Fibroblast of lung (primary cell): ENCODE measurements at regions not wholly inside any gene's neighbourhood (a gene's known extent, or its start where the extent isn't known, plus 50 kb on each side); places are given as distances from the start of the nearest gene placed in this dataset.
"Not testable (repeated sequence)": the region's sequence is repeated elsewhere in the genome, so short reads cannot be mapped to it uniquely, and the experiment has no call there.

ENCODE experiments used
- CTCF ChIP-seq, 2 donors: IDR thresholded peaks in 1 of 2; conservative IDR thresholded peaks in 1 of 2; 1 replicate in 1 of 2; 2 replicates in 1 of 2; pipeline ENCODE4 v1.5.1; 2011 to 2012; ENCODE audit warnings: low read length in 2 of 2, control low read depth in 1 of 2, inconsistent platforms in 1 of 2, low read depth in 1 of 2, mild to moderate bottlenecking in 1 of 2
- EZH2 ChIP-seq: IDR thresholded peaks from 2 replicates; pipeline ENCODE4 v1.5.1; 2012; ENCODE audit warnings: low read length, control low read depth, mild to moderate bottlenecking; ENCODE audit errors: missing control alignments

GRCh38 chr22:49395062-49395461 lies 432.6 kb downstream of the BRD1 start:
- TF ChIP-seq CTCF (conservative IDR thresholded peaks at IDR 0.05 in 1 of 2, IDR thresholded peaks at IDR 0.05 in 1 of 2; ENCODE audit: low read depth in 1 of 2, low read length in 2 of 2); EZH2: not testable (repeated sequence)
